C4-2B (cell line): ENCODE measurements at regions not wholly inside any gene's neighbourhood (a gene's known extent, or its start where the extent isn't known, plus 50 kb on each side); places are given as distances from the start of the nearest gene placed in this dataset.

ENCODE experiments used
- CTCF ChIP-seq: fragments of 450-650 bp; conservative IDR thresholded peaks from 2 replicates; pipeline ENCODE4 v1.5.1; 2017; ENCODE audit warnings: mild to moderate bottlenecking
- ZFX ChIP-seq: fragments of 450-650 bp; IDR thresholded peaks from 2 replicates; pipeline ENCODE4 v1.6.1; 2017

GRCh38 chr7:157482025-157482424 lies 145.2 kb downstream of the DNAJB6 start:
- TF ChIP-seq CTCF (no peak), ZFX (no peak)
